Left renal cortex interstitium (tissue), 4 donors: ENCODE measurements at regions not wholly inside any gene's neighbourhood (a gene's known extent, or its start where the extent isn't known, plus 50 kb on each side); places are given as distances from the start of the nearest gene placed in this dataset.
"Not testable (repeated sequence)": the region's sequence is repeated elsewhere in the genome, so short reads cannot be mapped to it uniquely, and the experiment has no call there.

ENCODE experiments used
- DNase-seq, 4 donors: peaks; one replicate each; pipeline ENCODE4 v3.0.0-alpha.2; 2013; ENCODE audit warnings: low read depth in 4 of 4, low spot score in 2 of 4, missing footprints in 1 of 4

DNA sequence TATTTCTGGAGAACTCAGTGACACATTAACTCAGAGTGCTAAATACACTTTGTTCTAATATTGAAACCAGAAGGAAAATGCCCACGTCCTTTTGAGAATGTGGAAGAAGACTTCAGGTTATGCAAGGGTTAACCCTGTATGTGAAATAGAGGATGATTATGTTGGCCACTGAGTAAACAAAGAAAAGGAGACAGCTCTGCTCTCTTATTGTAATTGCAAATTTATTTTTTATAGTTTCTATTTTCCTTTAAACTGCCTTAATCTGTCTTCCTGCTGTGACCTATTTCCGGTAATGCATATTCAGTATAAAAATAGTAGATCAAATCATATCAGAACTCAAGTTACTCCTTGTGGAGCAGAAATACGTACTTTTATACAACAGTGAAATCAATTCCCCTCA lies 1239.2 kb downstream of the ROBO2 start:
- DNase-seq, result no peak

DNA sequence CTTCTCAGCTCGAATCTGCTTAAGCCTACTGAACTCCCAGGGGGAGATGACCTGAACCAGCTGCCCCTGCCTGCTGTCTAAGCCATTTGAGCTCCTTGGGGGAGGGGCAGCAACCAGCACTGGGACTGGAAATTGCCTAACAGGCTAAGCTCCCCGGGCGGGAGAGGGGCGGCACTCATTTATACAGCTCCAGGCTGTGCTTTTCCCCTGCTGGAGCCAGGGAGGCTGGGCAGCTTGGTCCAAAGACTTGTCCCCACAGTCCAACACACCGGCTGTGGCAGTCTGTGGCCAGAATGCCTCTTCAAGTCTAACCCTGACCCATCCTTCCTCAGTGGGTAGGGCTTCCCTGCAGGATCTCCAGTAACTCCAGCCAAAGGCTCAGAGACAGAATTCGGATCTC lies 1241.5 kb downstream of the ROBO2 start:
- DNase-seq, result no peak

DNA sequence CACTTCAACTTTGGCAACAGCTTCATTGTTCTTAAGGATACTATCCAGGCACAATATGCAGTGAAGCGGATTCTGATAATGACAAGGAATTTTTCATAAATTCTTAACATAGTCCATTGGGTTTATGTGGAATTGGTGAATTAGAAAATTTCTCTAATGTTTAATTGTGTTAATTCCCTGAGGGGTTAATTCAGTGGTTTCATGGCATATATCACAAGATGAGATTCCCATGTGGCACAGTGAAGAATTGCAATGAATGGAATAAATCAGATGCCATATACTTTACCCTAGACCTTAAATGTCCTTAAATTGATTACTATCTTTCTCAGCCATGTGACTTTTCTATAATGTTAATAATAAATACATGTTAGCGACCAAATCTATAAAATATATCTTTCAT lies 1244.1 kb downstream of the ROBO2 start:
- DNase-seq, result no peak

DNA sequence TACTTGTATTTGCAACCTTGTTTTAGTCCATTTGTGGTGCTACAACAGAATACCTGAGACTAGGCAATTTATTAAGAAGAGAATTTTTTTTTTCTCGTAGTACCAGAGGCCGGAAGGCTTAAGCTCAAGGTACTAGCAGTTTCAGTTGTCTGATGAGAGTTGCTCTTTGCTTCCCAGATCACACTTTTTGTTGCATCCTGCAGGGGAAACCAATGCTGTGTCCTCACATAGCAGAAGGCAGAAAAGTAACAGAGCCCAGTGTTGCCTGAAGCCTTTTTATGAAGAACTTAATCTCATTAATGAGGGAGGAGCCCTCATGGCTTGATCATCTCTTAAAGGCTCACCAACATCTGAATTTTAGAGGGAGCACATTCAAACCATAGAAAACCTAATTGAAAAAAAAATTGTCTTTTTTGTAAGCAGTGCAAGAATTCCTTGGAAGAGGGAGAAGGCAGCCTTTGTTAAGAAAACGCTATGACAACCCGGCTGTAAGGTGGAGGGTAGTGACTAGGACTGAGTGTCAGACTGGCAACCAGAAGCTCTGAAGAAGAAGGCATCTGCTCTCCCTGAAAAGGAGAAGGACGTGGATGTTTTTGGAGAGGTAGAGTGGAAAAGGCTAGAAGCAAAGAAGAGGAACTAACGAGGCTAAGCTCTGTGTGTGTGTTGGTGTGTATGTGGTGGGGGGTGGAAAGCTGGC lies 1245.3 kb downstream of the ROBO2 start:
- DNase-seq, result no peak

DNA sequence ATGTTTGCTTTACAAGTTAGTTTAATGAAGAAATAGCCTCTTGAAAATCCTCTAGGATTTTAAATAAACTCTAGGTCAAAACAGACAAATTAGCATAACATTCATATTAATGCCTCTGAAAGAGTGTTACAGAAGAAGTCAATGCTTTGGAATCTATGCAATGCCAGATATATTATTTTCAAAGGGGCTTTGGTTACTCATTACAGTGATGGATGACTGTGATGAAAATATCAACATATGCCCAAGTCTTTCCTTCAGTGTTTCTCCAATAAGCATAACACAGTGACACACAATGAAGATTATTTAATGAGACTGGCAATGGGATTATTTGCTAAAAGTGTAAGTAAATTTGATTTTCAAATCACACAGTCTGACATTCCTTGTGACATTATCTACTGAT lies 1247.2 kb downstream of the ROBO2 start:
- DNase-seq, result no peak

DNA sequence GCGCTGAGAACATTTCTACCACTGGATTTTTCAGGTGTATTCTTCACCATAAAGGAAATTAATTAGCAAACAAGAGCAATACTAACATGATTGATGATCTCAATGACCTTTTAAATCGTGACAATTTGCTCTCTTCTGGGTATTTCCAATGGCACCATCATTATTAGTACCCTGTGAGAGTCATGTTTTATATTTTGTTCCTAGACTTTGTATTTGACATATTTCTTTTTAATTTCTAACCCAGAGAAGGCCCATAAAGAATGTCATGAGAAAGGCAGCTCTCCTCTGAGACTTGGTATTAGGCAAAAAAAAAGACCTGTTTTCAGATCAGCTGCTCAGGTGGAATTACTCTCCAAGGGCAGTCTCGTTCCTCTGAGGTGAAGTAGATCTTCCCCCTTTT lies 1253.4 kb downstream of the ROBO2 start:
- no peak for DNase-seq

DNA sequence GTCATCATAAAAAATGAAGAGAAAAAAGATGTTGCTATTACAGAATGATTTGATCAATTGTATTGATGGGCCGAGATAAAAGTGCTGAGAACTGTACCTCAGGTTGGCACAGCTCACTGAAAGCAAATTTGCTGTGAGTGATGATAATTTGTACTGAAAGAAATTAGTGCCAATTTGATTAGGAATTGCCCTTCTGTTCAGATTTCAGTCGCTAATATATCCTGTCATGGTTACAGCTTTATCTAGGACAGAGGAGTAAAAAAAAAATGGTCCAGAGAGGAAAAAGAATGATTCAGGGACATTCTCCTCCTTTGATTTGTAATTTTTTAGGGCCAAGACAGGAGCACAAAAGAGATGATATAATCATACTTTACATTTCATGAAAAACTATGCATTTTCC lies 1264.2 kb downstream of the ROBO2 start:
- no peak for DNase-seq

DNA sequence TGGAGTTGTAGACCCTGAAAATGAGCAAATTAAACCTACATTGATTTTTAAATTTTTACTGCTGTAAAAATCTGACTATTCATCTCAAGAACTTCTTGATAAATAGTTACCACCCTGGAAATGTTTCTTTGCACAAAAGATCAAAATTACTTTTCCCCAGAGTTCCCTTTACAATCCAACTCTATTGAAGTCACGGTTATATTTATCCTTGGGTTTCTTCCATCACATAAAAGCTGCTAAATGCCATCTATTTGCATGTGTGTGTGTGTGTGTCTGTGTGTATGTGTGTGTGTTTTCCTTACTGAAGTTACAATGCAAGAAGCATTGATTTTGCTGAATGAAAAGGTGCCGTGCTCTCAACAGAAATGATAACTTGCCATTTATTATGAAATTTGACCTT lies 1273.0 kb downstream of the ROBO2 start:
- no peak for DNase-seq

DNA sequence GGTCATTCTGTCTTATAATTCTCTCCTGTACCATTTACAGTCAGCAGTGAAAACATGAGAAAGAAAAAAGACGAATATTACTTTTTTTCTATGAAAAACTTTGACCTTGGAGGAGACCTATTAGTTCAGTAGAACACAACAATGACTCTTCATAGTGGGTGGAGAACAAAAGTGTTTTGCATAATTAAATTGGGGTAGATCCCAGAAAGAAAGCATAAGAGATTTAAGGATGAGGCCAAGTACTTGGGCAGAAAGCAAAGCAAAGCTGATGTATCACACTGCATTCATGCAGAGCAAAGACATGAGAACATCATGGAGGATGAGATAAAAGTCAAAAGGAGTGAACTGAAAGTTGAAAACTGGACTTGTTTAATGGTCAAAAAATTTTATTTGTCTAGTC lies 1273.4 kb downstream of the ROBO2 start:
- DNase-seq, result no peak

DNA sequence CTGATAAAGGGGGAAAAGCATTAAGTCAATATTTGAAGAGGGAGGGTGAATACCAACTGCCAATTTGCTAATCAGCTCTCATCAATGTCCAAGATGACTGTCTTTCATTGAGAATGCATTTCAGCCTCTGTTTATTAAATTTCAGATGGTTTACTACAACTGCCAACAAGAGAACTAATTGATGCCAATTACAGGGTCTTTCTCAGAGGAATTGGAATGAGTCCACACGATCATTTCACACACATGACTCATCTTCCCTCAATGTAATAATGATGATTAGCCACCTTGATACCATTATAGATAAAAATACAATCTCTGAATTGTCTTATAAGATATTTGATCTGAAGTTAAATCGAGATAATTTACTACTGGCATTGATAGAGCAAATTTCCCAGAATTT lies 1274.4 kb downstream of the ROBO2 start:
- no peak for DNase-seq

DNA sequence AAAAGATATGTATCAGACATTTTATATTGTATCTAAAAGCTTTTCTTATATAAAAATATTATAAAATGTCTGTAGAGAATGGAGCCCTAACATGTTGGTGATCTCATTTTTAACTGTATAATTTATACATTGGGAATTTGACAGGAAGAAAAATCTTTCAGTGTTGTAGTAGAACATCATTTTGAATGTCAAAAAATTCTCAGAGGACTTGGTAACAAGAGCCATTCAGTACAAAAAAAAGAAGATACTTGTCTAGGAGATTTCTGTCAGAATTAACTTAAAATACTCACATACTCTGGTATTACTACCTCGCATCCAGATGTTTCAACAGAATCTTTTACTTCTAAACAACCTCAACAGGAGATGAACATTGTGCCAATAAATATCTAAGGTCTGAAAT lies 1277.9 kb downstream of the ROBO2 start:
- no peak for DNase-seq

DNA sequence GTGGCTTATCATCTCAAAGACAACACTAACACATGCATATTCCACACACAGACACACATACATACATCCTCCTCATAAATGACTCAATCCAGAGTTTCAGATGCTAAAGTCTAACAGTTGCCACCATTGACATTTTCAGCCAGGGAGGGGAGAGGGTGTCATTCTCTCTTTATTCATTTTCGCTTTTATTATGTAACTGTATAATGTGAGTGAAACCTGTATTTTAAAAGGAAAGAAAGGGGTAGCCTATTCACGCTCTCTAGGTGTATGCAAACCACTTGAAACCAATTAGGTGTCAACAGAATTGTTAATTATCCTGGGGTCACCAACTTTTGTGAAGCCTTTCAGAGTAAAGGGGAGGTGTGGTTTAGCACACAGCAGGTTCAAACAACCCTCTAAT lies 1282.9 kb downstream of the ROBO2 start:
- DNase-seq, result no peak

DNA sequence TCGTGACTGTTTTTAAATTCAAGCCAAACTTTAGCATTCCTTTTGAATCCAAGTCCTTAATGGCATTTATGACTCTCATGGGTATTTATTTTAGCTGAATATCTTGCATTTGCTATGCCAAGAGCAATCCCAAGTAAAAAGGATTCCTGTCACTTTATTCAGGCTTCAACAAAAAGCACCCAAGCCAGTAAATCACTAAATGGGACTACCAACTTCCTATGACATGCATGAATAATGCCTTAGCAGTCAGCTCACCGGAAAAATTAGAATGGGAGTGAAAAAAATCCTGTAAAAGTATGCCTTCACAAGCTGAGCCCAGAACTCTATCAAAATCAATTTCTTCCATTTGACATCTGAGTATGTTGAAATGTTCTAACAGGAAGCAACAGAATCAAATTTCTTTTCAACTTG lies 1297.9 kb downstream of the ROBO2 start:
- no peak for DNase-seq

DNA sequence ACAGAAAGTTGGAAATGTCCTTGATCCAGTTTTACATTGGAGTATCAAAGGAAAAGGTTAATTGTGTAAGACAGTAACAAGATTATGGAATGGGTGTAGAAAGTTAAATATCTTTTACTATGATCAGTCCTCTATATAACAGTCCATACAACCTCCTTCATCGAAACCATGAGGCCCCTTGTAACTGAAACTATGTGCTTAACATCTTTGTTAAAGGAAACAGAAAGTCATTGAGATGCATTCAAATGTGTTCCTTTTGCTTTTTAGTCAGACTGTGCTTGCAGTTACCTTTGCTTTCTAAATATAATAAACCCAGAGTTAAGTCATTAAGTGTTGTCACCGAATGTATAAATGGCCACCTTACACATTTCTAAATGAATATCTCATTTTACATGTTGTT lies 1298.5 kb downstream of the ROBO2 start:
- DNase-seq, result no peak

DNA sequence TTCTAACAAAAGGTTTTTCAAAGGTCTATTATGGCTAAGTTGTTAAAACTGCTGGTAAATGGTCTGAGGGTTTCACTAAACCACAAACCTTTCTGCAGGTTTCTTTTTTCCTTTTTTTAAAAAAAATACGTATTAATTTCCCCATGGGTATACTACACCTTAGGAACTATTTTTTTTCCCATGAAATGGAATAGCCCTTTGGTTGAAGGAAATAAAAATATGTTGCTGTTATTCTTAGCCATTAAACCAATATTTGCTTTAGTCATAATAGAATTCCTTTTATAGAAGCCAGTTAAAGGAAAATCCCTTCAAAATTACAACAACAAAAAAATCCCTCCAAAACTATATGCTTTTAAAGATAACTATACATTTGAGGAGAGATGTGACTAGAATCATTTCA lies 1303.3 kb downstream of the ROBO2 start:
- DNase-seq, result no peak

DNA sequence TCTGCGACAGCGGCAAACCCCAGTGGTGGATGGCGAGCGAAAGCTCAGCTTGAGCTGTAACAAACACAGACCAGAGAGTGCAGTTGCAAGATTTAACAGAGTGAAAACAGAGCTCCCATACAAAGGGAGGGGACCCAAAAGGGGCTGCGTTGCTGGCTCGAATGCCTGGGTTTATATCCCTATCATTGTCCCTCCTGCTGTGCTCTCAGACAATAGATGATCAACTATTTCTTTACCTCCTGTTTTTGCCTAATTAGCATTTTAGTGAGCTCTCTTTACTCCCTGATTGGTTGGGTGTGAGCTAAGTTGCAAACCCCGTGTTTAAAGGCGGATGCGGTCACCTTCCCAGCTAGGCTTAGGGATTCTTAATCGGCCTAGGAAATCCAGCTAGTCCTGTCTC lies 1304.4 kb downstream of the ROBO2 start:
- not testable (repeated sequence) for DNase-seq

DNA sequence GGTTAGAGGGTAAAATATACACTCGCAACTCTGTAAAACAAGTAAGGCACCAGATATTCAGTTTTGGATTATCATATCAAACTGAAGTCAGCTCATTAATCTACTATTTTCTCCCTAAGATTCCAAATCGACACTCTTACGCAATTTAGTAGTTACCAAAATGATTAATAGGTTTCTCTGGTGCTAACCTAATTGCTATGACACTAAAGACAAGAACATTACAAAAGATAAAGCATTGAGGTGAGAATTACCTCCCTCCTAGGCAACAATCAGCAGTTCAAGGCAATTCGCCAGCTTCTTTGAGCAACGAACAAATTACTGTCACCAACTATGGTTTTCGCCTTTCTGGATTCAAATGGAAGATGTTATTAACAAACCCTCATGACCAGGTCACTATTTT lies 1305.0 kb downstream of the ROBO2 start:
- DNase-seq, result no peak

DNA sequence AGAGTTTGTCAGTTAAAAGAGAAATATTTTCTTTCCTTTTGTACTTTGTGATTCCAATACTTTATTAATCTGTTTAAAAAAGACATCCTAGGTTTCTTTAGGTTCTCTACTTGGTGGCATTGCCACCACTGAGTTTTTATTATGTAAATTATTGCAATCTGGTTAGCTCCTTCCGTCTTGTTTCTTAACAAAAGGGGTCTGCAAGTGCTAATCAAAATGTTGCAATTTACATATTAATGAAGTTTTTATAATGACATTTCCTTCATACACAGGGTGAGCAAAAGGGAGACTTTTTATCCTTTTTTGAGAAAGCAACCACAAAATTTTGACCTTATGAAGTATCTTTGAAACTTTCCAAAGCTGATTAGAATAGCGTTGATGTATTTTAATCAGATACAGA lies 1307.3 kb downstream of the ROBO2 start:
- no peak for DNase-seq

DNA sequence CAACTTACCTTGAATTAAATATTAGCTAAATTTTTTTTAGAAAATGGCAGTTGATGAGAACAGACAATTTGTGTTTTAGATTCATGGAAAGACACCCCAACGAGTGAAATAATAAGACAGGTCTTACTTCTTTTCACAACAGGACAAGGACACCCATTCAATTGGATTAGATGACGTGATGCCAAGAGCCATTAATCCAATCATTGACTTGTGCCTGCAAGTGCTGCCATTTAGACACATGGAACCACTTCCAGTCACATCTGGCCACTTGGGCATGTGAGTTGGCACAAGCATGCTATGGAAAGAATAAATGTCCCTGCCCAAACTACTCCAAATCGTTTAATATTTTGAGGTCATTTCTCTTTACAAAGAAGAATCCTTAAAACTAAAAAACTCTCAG lies 1308.8 kb downstream of the ROBO2 start:
- DNase-seq, result no peak

DNA sequence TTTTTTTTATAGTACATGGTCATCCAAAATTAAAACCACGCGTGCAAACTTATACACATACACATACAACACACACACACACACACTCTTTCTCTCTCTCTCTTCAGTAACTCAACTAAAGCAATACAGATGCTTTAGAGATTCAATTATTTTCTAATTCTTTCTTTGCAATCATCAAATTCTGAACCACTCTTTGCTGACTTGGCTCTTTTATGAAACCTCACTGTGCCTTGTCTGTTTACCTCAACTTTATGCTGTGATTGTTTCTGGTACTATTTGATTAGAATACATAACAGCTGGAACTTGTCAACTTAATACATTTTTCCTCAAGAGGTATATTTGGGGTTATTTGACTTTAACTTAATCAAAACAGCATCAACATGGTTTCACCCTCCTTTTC lies 1309.7 kb downstream of the ROBO2 start:
- no peak for DNase-seq

DNA sequence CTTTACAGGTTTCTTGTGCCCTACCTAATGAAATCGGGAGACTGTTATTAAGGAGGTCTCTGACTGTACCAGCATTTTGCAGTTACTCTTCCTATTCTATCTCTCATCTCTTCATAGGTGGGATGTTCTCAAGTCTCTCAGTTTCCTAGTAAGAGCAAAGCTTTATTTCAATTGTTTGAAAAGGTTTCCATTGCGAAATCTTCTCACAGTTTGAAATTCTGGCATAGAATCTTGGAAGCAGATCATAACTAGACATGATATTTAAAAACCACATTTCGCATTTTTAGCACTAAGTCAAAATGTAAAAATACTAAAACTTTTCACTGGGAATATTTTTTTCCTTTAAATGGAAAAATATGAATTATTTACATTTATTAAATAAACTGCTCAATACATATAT lies 1311.4 kb downstream of the ROBO2 start:
- no peak for DNase-seq

DNA sequence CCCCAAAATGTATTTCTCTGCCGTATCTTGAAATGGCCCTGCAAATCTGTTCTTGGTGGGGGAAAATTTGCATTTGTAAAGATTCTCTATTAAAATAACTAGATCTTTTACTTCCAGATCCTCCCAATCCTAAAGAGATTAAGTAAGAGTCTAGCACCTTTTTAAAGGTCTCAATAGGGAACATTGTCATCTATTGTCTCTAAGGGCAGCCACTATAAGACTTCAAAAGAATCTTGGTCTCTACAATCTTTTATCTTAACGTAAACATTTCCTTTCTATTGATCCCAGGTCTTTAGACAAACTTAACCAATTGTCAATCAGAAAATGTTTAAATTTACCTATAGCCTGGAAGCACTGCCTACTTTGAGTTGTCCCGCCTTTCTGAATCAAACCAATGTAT lies 1313.3 kb downstream of the ROBO2 start:
- DNase-seq, result no peak

DNA sequence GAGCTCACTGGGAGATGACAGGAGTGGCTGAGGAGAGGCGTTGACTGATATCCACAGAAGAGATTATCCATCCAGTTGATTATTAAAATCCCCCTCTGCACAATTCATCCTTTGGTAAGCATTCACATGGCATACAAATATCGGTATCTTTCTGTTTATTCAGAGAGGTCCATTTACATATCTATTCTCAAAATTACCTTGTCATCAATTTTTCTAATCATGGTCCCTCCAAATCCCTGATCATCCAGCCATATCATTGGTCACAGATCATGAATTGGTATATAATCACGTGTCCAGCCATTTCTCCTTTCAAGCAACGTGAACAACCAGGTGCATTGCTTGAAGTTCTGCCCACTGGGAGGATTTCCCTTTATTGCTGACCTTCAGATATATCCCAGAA lies 1321.0 kb downstream of the ROBO2 start:
- DNase-seq, result no peak
